Activated CD4-positive, alpha-beta memory T cell treated with anti-CD3 and anti-CD28 coated beads for 36 hours (primary cell): ENCODE measurements at regions not wholly inside any gene's neighbourhood (a gene's known extent, or its start where the extent isn't known, plus 50 kb on each side); places are given as distances from the start of the nearest gene placed in this dataset.

Experiments used
- CTCF ChIA-PET: fragments of 350-600 bp; sonication (Branson Sonifier 250); formaldehyde crosslinking; loops from one replicate; lab custom pipeline; 2021; ENCODE audit warnings: antibody characterized with exemption, inconsistent platforms; lab: Charles Lee
- POLR2A ChIA-PET: fragments of 350-600 bp; sonication (Branson Sonifier 250); formaldehyde crosslinking; loops from one replicate; lab custom pipeline; 2021; ENCODE audit warnings: antibody characterized with exemption; lab: Charles Lee
- DNase-seq: peaks from one replicate; pipeline ENCODE4 v3.0.0-alpha.2; 2020
- H3K27ac Mint-ChIP-seq: one replicate; pipeline ENCODE4 v1.8.0; 2021; ENCODE audit warnings: mixed read lengths
- H3K27me3 Mint-ChIP-seq: one replicate; pipeline ENCODE4 v1.8.0; 2021; ENCODE audit warnings: mixed read lengths
- H3K36me3 Mint-ChIP-seq: one replicate; pipeline ENCODE4 v1.8.0; 2021; ENCODE audit warnings: mixed read lengths
- H3K4me1 Mint-ChIP-seq: one replicate; pipeline ENCODE4 v1.8.0; 2021; ENCODE audit warnings: low read depth, mixed read lengths
- H3K4me3 Mint-ChIP-seq: one replicate; pipeline ENCODE4 v1.8.0; 2021; ENCODE audit warnings: mild to moderate bottlenecking, mixed read lengths
- H3K9me3 Mint-ChIP-seq: one replicate; pipeline ENCODE4 v1.8.0; 2021; ENCODE audit warnings: mixed read lengths
- intact Hi-C: fragments of 100-400 bp; cut with micrococcal nuclease; formaldehyde crosslinking; loops from one replicate; pipeline ENCODE4 v1.15.1; 2023

DNA sequence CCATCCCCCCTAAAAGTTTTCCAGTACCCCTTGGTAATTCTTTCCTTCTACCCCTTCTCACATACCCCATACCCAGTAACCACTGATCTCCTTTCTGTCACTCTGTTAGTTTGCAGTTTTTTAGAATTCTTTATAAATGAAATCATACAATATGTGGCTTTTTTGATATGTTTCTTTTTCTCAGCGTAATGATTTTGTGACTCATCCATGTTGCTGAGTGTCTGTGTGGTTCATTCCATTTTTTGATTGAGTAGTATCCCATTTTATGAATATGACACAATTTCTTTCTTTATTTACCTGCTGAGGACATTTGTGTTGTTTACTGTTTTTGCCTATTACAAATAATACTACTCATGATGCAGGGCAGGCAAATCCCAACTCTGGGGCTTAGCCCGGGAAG lies 1605.3 kb downstream of the BRINP3 start:
- H3K4me3 Mint-ChIP-seq: no peak overlapping the region
- intact Hi-C loops: no loop called here
- H3K4me1 Mint-ChIP-seq: no peaks in the 10 kb centered on the region
- CTCF ChIA-PET: no interaction called here
- H3K9me3 Mint-ChIP-seq: peaks cover 6% of the 10 kb centered on the region
- no peak overlapping the region for H3K27ac Mint-ChIP-seq
- POLR2A ChIA-PET: no interaction called here
- no peak for DNase-seq
- H3K36me3 Mint-ChIP-seq: no peaks in the 10 kb centered on the region
- H3K27me3 Mint-ChIP-seq: no peaks in the 10 kb centered on the region

DNA sequence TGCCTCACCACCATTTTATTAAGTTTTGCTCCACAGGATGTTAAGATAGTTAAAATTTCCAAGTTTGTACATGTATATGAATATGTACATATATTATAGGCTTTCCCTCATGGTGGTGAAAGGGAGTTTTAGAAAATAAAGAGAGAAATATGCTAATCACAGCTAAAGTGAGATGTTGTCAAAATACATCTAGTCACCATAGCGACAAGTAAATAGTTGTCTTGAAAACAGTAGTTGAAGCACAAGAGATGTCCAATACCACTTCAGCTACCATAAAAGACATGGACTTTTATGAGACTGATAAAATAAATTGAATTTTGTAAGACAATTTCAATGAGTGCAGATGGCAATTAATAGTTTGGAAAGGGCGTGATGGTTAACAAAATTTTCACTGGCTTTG lies 1600.0 kb downstream of the BRINP3 start:
- H3K9me3 Mint-ChIP-seq: peaks cover 11% of the 10 kb centered on the region
- CTCF ChIA-PET: no interaction called here
- no peaks in the 10 kb centered on the region for H3K4me1 Mint-ChIP-seq

DNA sequence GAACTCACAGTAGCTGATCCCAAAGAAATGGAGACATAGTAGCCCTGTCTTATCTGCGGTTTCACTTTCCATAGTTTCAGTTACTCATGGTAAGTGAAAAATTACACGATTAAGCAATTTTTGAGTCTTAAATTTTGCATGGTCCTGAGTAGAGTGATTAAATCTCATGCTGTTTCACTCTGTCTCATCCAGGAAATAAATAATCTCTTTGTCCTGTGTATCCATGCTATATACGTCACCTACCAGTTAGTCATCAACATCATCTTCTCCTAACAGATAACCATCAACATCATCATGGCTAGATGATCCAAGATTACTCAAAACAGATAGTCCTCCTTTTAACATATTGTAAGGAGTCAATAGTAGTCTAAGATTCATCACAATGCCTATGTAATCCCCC lies 1589.3 kb downstream of the BRINP3 start:
- Mint-ChIP-seq H3K4me3 (no peak overlapping the region), H3K4me1 (no peaks in the 10 kb centered on the region), H3K36me3 (no peaks in the 10 kb centered on the region), H3K9me3 (peaks cover 17% of the 10 kb centered on the region), H3K27me3 (no peaks in the 10 kb centered on the region), H3K27ac (no peak overlapping the region)
- CTCF ChIA-PET: no interaction called here
- no peak for DNase-seq
- POLR2A ChIA-PET: no interaction called here
- intact Hi-C loops: no loop called here

More for the DNA sequence above, 1600.0 kb downstream of the BRINP3 start:
- no peak for DNase-seq
- Mint-ChIP-seq H3K27me3 (no peaks in the 10 kb centered on the region), H3K4me3 (no peak overlapping the region), H3K27ac (no peak overlapping the region), H3K36me3 (no peaks in the 10 kb centered on the region)
- POLR2A ChIA-PET: no interaction called here
- intact Hi-C loops: no loop called here

DNA sequence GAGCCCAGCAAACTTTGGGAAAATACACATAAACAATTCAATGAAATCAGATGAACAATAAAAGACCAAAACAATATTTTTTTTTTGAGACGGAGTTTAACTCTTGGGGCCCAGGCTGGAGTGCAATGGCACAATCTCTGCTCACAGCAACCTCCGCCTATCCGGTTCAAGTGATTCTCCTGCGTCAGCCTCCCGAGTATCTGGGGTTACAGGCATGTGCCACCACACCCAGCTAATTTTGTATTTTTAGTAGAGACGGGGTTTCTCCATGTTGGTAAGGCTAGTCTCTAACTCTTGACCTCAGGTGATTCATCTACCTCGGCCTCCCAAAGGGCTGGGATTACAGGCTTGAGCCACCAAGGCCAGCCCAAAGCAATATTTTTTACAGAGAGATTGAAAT lies 1588.5 kb downstream of the BRINP3 start:
- H3K27ac Mint-ChIP-seq: no peak overlapping the region
- no peak for DNase-seq
- no peaks in the 10 kb centered on the region for H3K4me1 Mint-ChIP-seq
- H3K9me3 Mint-ChIP-seq: peaks cover 17% of the 10 kb centered on the region
- no peak overlapping the region for H3K4me3 Mint-ChIP-seq
- intact Hi-C loops: no loop called here
- CTCF ChIA-PET: no interaction called here
- POLR2A ChIA-PET: no interaction called here
- no peaks in the 10 kb centered on the region for H3K36me3 Mint-ChIP-seq
- H3K27me3 Mint-ChIP-seq: no peaks in the 10 kb centered on the region

DNA sequence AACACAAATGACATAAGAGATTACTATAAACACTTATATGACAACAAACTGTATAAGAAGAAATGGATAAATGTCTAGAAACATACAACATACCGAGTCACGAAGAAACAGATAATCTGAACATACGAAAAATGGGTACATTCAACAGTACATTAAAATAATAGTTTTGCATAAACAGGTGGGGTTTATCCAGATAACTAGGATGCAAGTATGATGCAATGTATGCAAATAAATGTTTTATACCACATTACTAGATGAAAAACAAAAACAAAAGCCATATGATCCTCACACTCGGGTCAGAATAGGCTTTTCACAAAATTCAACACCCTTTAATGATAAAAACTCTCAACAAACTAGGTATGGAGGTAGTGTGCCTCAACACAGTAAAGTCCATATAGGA lies 1585.7 kb downstream of the BRINP3 start:
- Mint-ChIP-seq H3K36me3 (no peaks in the 10 kb centered on the region), H3K9me3 (peaks cover 20% of the 10 kb centered on the region), H3K4me1 (no peaks in the 10 kb centered on the region), H3K4me3 (no peak overlapping the region), H3K27ac (no peak overlapping the region), H3K27me3 (no peaks in the 10 kb centered on the region)
- no peak for DNase-seq
- ChIA-PET POLR2A (no interaction called here), CTCF (no interaction called here)
- intact Hi-C loops: no loop called here

DNA sequence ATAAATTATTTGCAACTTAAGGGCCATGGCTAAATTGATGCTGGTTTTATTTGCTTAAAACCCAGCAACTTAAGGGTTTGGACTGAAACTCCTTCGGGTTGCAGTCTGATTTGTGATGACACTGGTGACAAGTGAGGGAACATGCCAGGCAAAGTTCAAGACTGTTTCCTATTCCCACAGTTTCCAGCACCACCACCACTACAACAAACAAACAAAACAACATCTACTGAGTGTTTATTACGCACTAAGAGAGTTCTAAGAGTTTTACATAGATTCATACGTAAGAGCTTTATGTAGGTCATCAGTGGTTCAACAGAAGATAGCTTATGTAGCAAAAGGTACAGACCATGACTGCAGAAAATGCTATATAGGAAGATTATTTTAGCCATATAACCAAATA lies 1582.1 kb downstream of the BRINP3 start:
- H3K4me3 Mint-ChIP-seq: no peak overlapping the region
- H3K4me1 Mint-ChIP-seq: no peaks in the 10 kb centered on the region
- no peaks in the 10 kb centered on the region for H3K27me3 Mint-ChIP-seq
- no peak for DNase-seq
- no peak overlapping the region for H3K27ac Mint-ChIP-seq
- H3K36me3 Mint-ChIP-seq: no peaks in the 10 kb centered on the region
- peaks cover 18% of the 10 kb centered on the region for H3K9me3 Mint-ChIP-seq
- intact Hi-C loops: no loop called here
- CTCF ChIA-PET: no interaction called here
- POLR2A ChIA-PET: no interaction called here

DNA sequence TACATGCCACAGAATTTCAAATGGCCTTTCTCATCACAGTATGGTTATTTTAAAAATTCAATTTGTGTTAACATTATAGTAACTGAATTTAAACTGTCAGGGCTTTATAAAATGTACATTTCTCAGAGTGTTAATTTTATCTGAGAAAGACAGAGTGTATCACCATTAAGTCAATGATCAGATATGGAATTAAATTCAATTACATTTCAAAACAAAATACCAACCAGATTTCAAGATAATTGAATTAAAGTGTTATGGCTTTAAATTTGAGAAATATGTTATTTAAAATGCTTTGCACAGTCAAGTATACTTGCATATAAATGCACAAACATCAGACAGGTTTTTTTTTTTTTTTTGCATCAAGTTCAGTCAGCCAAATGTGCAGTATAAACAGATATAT lies 1574.4 kb downstream of the BRINP3 start:
- Mint-ChIP-seq H3K27me3 (no peaks in the 10 kb centered on the region), H3K4me3 (no peak overlapping the region)

DNA sequence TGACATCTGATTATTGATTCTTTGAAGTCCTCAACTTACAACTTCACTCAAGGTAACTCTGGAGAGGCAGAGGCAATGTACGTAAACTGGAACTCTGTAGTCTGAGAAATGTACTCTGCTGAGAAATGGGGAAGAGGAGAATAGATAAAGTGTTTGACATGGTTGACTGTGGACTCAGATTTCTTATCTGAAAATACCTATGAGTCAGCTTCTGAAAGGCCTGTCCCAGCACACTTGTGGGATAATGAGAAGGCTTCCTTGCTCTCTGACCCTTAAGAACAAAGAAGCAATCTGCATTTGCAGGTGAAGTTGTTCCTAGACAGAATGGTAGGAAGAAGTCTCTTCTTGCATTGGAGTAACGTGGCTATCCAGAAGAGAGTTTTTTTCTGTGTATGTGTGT lies 1573.5 kb downstream of the BRINP3 start:
- intact Hi-C loops: no loop called here
- no peaks in the 10 kb centered on the region for H3K36me3 Mint-ChIP-seq
- peaks cover 7% of the 10 kb centered on the region for H3K9me3 Mint-ChIP-seq
- CTCF ChIA-PET: no interaction called here
- H3K27me3 Mint-ChIP-seq: no peaks in the 10 kb centered on the region
- H3K4me1 Mint-ChIP-seq: no peaks in the 10 kb centered on the region
- no peak overlapping the region for H3K27ac Mint-ChIP-seq
- POLR2A ChIA-PET: no interaction called here
- H3K4me3 Mint-ChIP-seq: no peak overlapping the region
- no peak for DNase-seq

More for the DNA sequence above, 1574.4 kb downstream of the BRINP3 start:
- ChIA-PET CTCF (no interaction called here), POLR2A (no interaction called here)
- H3K9me3 Mint-ChIP-seq: peaks cover 7% of the 10 kb centered on the region
- H3K36me3 Mint-ChIP-seq: no peaks in the 10 kb centered on the region
- intact Hi-C loops: no loop called here
- no peak overlapping the region for H3K27ac Mint-ChIP-seq
- DNase-seq: no peak
- no peaks in the 10 kb centered on the region for H3K4me1 Mint-ChIP-seq

DNA sequence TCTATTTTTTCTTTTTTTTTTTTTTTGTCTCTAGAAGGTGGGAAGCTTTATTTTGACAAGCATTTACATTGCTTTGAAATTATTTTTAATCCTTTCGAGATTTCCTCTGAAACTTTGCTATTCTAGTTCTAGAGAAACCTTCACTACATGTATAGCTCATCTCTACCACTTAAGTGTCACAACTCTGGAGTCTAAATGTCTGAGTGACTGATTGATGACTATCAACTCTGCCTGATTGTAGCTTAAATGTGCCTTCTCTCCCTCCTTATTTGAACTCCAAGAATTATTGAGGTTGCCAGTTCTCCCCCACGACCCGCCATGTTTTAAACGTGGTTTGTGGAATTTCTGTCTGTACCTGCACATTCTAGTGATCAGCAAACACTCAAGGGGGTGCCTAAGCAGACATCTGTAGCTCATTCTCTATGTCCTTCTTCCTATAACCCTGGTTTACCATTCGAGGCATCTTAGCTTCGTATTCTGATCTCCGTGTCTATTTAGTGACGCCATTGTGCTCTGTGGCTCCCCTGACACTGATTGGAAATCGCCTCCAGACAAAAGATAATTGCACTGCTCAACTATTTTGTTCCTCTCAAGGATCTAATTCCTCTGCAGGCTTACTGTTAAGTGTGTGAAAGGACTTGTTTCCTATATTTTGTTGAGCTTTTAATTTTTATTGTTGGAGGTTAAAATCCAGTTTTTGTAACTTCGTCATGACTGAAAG lies 1570.6 kb downstream of the BRINP3 start:
- no peaks in the 10 kb centered on the region for H3K4me1 Mint-ChIP-seq
- intact Hi-C loops: no loop called here
- H3K27ac Mint-ChIP-seq: no peak overlapping the region
- H3K4me3 Mint-ChIP-seq: no peak overlapping the region
- H3K27me3 Mint-ChIP-seq: no peaks in the 10 kb centered on the region
- peaks cover 9% of the 10 kb centered on the region for H3K9me3 Mint-ChIP-seq
- ChIA-PET POLR2A (no interaction called here), CTCF (no interaction called here)
- DNase-seq: no peak
- no peaks in the 10 kb centered on the region for H3K36me3 Mint-ChIP-seq

DNA sequence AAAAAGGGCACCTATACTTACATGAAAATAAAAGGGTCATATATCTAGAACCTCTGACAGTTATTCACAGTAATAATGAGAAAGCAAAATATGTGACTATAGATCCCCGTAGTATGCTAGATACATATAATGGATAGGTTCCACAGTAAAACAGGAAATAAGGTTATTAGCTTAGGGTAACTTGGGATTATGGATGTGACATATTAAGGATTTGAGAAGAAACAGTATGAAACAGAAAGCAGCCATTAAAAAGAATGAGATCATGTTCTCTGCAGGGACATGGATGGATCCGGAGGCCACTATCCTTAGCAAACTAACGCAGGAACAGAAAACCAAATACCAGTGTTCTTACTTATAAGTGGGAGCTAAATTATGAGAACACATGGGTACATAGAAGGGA lies 1547.3 kb downstream of the BRINP3 start:
- ChIA-PET CTCF (no interaction called here), POLR2A (no interaction called here)
- H3K36me3 Mint-ChIP-seq: no peaks in the 10 kb centered on the region
- DNase-seq: no peak
- no peak overlapping the region for H3K4me3 Mint-ChIP-seq
- H3K27me3 Mint-ChIP-seq: no peaks in the 10 kb centered on the region
- H3K27ac Mint-ChIP-seq: no peak overlapping the region
- H3K4me1 Mint-ChIP-seq: no peaks in the 10 kb centered on the region
- peaks cover 10% of the 10 kb centered on the region for H3K9me3 Mint-ChIP-seq
- intact Hi-C loops: no loop called here

DNA sequence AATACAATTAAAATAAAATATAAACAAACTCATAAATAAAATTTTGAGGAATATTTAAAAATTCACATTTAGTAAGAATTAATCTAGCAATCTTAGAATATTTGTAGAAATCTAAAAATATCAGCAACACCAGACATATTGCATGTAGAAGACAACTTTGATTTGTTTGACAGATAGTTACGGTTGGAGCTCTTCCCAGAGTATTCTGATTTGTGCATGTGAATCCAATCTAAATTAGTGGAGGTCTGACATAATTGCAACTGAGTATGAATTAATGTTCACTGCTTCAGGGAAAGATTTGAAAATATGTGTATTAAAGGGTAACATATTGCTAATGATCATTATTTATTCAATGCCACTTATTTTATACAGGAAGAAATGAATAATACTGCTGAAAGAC lies 1546.2 kb downstream of the BRINP3 start:
- POLR2A ChIA-PET: no interaction called here
- H3K27me3 Mint-ChIP-seq: no peaks in the 10 kb centered on the region
- intact Hi-C loops: no loop called here
- H3K4me1 Mint-ChIP-seq: no peaks in the 10 kb centered on the region
- DNase-seq: no peak
- no peak overlapping the region for H3K4me3 Mint-ChIP-seq
- H3K9me3 Mint-ChIP-seq: peaks cover 13% of the 10 kb centered on the region
- no peaks in the 10 kb centered on the region for H3K36me3 Mint-ChIP-seq
- CTCF ChIA-PET: no interaction called here
- H3K27ac Mint-ChIP-seq: no peak overlapping the region

DNA sequence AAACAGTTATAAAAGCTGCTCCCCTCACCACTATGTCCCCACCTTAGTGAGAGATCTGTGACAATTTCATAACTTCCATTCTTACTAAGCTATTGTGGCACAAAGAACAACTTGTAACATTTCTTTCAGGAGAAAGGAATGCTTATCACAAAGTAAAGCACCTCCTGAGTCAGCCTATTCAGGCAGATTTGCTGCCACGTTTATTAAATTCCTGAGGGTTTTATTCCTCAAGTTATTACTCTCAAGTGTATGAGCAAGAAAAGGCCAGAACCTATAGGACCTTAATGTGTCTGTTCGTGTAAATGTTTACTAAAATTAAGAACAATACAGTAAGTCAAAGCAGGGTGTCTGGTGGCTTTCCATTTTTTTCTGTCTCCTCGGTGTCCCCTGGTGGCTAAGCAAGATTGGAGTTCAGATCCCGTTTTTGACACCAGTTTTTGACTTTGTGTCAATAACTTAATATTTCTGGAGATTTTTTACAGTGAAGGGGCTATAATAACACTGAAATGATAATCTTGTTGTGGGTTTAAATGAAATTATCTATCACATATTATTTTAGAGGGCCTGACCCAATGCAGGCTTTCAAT lies 1539.6 kb downstream of the BRINP3 start:
- Mint-ChIP-seq H3K4me3 (no peak overlapping the region), H3K27ac (no peak overlapping the region), H3K4me1 (no peaks in the 10 kb centered on the region), H3K36me3 (no peaks in the 10 kb centered on the region), H3K27me3 (no peaks in the 10 kb centered on the region), H3K9me3 (peaks cover 8% of the 10 kb centered on the region)
- ChIA-PET CTCF (no interaction called here), POLR2A (no interaction called here)
- intact Hi-C loops: no loop called here
- no peak for DNase-seq

DNA sequence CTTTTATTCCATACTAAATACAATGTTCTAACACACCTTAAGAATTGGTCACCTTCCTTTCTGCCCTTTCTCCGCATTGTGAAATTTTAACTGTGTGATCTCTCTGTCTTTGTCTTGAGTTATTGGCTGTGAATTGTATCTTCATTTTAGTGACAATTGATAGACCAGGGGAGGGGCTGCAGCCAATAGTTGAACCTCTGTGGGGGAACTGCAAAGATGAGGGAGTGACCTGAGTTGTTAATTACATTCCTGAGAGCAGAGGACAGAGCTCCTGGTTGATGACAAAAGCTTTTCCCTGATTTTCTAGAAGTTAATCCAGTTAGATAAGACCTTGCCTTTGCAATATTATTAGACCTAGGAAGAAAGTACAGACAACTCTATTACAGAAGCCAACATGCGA lies 1535.7 kb downstream of the BRINP3 start:
- Mint-ChIP-seq H3K36me3 (no peaks in the 10 kb centered on the region), H3K27me3 (no peaks in the 10 kb centered on the region), H3K4me1 (no peaks in the 10 kb centered on the region), H3K9me3 (no peaks in the 10 kb centered on the region), H3K27ac (no peak overlapping the region), H3K4me3 (no peak overlapping the region)
- POLR2A ChIA-PET: no interaction called here
- no peak for DNase-seq
- intact Hi-C loops: no loop called here
- CTCF ChIA-PET: no interaction called here
